ENCODE measurements at regions not wholly inside any gene's neighbourhood (a gene's known extent, or its start where the extent isn't known, plus 50 kb on each side); places are given as distances from the start of the nearest gene placed in this dataset.

GRCh38 chr5:24864244-24864643, 219.5 kb upstream of the CDH10 start:
- H3K27me3 ChIP-seq (replicated peaks in 1 of 7): no peaks in the 10 kb centered on the region
- no peak overlapping the region for H3K4me3 ChIP-seq
- no peak for DNase-seq
- peaks cover 0 to 18% (median 5%) of the 10 kb centered on the region in 8 donors for H3K9me3 ChIP-seq
- intact Hi-C loops (cut with DNase I; ENCODE audit: low total_unique reads): no loop called here
- WGBS, 5 donors: 83 to 90% (median 87%) methylated on average over 4 of the region's 4 CpGs
- H3K36me3 ChIP-seq: no peaks in the 10 kb centered on the region
- H3K4me1 ChIP-seq: no peaks in the 10 kb centered on the region
- TF ChIP-seq CTCF (IDR thresholded peaks at IDR 0.05 in 8 of 11, conservative IDR thresholded peaks at IDR 0.05 in 3 of 11) (no peak), POLR2AphosphoS5 (IDR thresholded peaks at IDR 0.05) (no peak), POLR2A (IDR thresholded peaks at IDR 0.05) (no peak)
- no peak overlapping the region for H3K27ac ChIP-seq

- no peaks in the 10 kb centered on the region for H3K36me3 ChIP-seq
- H3K27ac ChIP-seq: no peak overlapping the region
- intact Hi-C loops (cut with DNase I; ENCODE audit: low total_unique reads): no loop called here
- 54 to 87% (median 73%) methylated on average over 3 of the region's 3 CpGs for WGBS, 5 donors
- H3K4me3 ChIP-seq: no peak overlapping the region
- no peaks in the 10 kb centered on the region for H3K4me1 ChIP-seq
- H3K27me3 ChIP-seq (replicated peaks in 1 of 7): no peaks in the 10 kb centered on the region
- no peak for TF ChIP-seq CTCF (IDR thresholded peaks at IDR 0.05 in 8 of 11, conservative IDR thresholded peaks at IDR 0.05 in 3 of 11)
- TF ChIP-seq POLR2AphosphoS5 (IDR thresholded peaks at IDR 0.05): no peak
- TF ChIP-seq POLR2A (IDR thresholded peaks at IDR 0.05): no peak
- H3K9me3 ChIP-seq: peaks cover 0 to 15% (median 6%) of the 10 kb centered on the region in 8 donors
- DNase-seq: no peak
Observed at GRCh38 chr5:24862117-24862516, 217.3 kb upstream of the CDH10 start.

- TF ChIP-seq POLR2A (IDR thresholded peaks at IDR 0.05) (no peak), POLR2AphosphoS5 (IDR thresholded peaks at IDR 0.05) (no peak), CTCF (IDR thresholded peaks at IDR 0.05 in 8 of 11, conservative IDR thresholded peaks at IDR 0.05 in 3 of 11) (no peak)
- Histone ChIP-seq H3K9me3 (peaks cover 0 to 24% (median 9%) of the 10 kb centered on the region in 8 donors), H3K27ac (no peak overlapping the region), H3K27me3 (replicated peaks in 1 of 7) (no peaks in the 10 kb centered on the region), H3K4me1 (no peaks in the 10 kb centered on the region), H3K36me3 (no peaks in the 10 kb centered on the region), H3K4me3 (no peak overlapping the region)
- 60 to 72% (median 67%) methylated on average over 4 of the region's 4 CpGs for WGBS, 5 donors
- DNase-seq: no peak
- intact Hi-C loops (cut with DNase I; ENCODE audit: low total_unique reads): no loop called here
Observed at GRCh38 chr5:24855485-24855884, 210.7 kb upstream of the CDH10 start.

- peaks cover 0 to 28% (median 9%) of the 10 kb centered on the region in 8 donors for H3K9me3 ChIP-seq
- H3K27ac ChIP-seq: no peak overlapping the region
- H3K4me3 ChIP-seq: no peak overlapping the region
- TF ChIP-seq CTCF (IDR thresholded peaks at IDR 0.05 in 8 of 11, conservative IDR thresholded peaks at IDR 0.05 in 3 of 11) (no peak), POLR2AphosphoS5 (IDR thresholded peaks at IDR 0.05) (no peak), POLR2A (IDR thresholded peaks at IDR 0.05) (no peak)
- no peaks in the 10 kb centered on the region for H3K4me1 ChIP-seq
- H3K36me3 ChIP-seq: no peaks in the 10 kb centered on the region
- intact Hi-C loops (cut with DNase I; ENCODE audit: low total_unique reads): no loop called here
- H3K27me3 ChIP-seq (replicated peaks in 1 of 7): no peaks in the 10 kb centered on the region
- WGBS, 5 donors: 83 to 97% (median 95%) methylated on average over 1 of the region's 1 CpG
- no peak for DNase-seq
Observed at GRCh38 chr5:24854850-24855249, 210.1 kb upstream of the CDH10 start.
